Keratinocyte (primary cell): ENCODE measurements at regions not wholly inside any gene's neighbourhood (a gene's known extent, or its start where the extent isn't known, plus 50 kb on each side); places are given as distances from the start of the nearest gene placed in this dataset.

Experiments used
- EZH2 ChIP-seq: IDR thresholded peaks from one replicate; pipeline ENCODE4 v1.6.1; 2012; ENCODE audit warnings: inconsistent platforms, mild to moderate bottlenecking, low read length, moderate library complexity
- TF ChIP-seq, protein P1 (sequence below), 3 experiments: IDR thresholded peaks in 1 of 3; conservative IDR thresholded peaks in 1 of 3; optimal IDR thresholded peaks in 1 of 3; 2 replicates in 2 of 3; 3 replicates in 1 of 3; pipeline versions ENCODE3 to v1.5.1; 2011; ENCODE audit warnings: low read length in 3 of 3, mild to moderate bottlenecking in 3 of 3, moderate library complexity in 2 of 3, control low read depth in 1 of 3, inconsistent platforms in 1 of 3; ENCODE audit not compliant: insufficient read depth in 2 of 3; ENCODE audit errors: extremely low read depth in 1 of 3

DNA sequence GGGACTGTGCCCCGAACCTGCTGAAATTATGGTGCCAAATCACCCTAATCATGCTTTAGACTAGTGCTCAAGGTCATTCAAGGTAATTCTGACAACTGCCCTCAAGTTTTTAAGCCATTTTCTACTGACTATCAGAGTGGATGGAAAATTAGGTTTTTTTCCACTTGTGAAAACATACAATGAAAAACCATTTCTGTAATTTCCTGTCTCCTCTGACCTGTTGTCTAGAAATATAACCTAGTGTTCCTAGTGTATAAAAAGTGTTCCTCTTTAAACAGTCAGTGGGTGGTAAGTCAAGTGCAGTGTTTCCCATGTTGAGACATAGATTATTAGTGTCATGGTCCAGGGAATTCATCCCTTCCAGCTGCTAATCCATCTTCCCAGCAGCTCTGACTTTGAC is 232.8 kb upstream of the UMPS start:
- TF ChIP-seq, protein P1, sequence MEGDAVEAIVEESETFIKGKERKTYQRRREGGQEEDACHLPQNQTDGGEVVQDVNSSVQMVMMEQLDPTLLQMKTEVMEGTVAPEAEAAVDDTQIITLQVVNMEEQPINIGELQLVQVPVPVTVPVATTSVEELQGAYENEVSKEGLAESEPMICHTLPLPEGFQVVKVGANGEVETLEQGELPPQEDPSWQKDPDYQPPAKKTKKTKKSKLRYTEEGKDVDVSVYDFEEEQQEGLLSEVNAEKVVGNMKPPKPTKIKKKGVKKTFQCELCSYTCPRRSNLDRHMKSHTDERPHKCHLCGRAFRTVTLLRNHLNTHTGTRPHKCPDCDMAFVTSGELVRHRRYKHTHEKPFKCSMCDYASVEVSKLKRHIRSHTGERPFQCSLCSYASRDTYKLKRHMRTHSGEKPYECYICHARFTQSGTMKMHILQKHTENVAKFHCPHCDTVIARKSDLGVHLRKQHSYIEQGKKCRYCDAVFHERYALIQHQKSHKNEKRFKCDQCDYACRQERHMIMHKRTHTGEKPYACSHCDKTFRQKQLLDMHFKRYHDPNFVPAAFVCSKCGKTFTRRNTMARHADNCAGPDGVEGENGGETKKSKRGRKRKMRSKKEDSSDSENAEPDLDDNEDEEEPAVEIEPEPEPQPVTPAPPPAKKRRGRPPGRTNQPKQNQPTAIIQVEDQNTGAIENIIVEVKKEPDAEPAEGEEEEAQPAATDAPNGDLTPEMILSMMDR (optimal IDR thresholded peaks at IDR 0.05 in 1 of 3, IDR thresholded peaks at IDR 0.05 in 1 of 3, conservative IDR thresholded peaks at IDR 0.05 in 1 of 3; ENCODE audit: extremely low read depth in 1 of 3, insufficient read depth in 2 of 3, low read length in 3 of 3) = no peak
- no peak for TF ChIP-seq EZH2
